HEK293T (cell line): ENCODE measurements at regions not wholly inside any gene's neighbourhood (a gene's known extent, or its start where the extent isn't known, plus 50 kb on each side); places are given as distances from the start of the nearest gene placed in this dataset.
"Not testable (repeated sequence)": the region's sequence is repeated elsewhere in the genome, so short reads cannot be mapped to it uniquely, and the experiment has no call there.

Experiments
- CTCF ChIA-PET: fragments of 350-600 bp; formaldehyde crosslinking; extraction: SDS; loops from one replicate; lab custom pipeline; 2021; ENCODE audit warnings: antibody characterized with exemption, inconsistent platforms; lab: Yijun Ruan, JAX
- POLR2A ChIA-PET: fragments of 350-600 bp; formaldehyde crosslinking; extraction: SDS; loops from one replicate; lab custom pipeline; 2020; ENCODE audit warnings: antibody characterized with exemption, inconsistent platforms; lab: Yijun Ruan, JAX
- DNase-seq: peaks from one replicate; pipeline ENCODE4 v3.0.0; 2012; ENCODE audit warnings: mixed read lengths; ENCODE audit errors: extremely low spot score
- ARNT ChIP-seq: fragments of 450-650 bp; IDR thresholded peaks from 2 replicates; pipeline ENCODE4 v1.6.1; 2017; ENCODE audit warnings: mild to moderate bottlenecking
- BHLHE40 ChIP-seq: fragments of 450-650 bp; IDR thresholded peaks from 2 replicates; pipeline ENCODE4 v1.6.1; 2016; ENCODE audit warnings: mild to moderate bottlenecking, moderate library complexity, borderline replicate concordance
- CTBP1 ChIP-seq: fragments of 450-650 bp; IDR thresholded peaks from 2 replicates; pipeline ENCODE4 v1.6.1; 2016; ENCODE audit warnings: borderline replicate concordance
- ELF4 ChIP-seq: fragments of 450-650 bp; IDR thresholded peaks from 2 replicates; pipeline ENCODE4 v1.6.1; 2017; ENCODE audit warnings: antibody characterized with exemption
- FOXA1 ChIP-seq: fragments of 450-650 bp; IDR thresholded peaks from 2 replicates; pipeline ENCODE4 v1.6.1; 2016; ENCODE audit warnings: mild to moderate bottlenecking
- FOXK2 ChIP-seq: fragments of 450-650 bp; IDR thresholded peaks from 2 replicates; pipeline ENCODE4 v1.6.1; 2016; ENCODE audit warnings: mild to moderate bottlenecking
- FOXM1 ChIP-seq: fragments of 450-650 bp; IDR thresholded peaks from 2 replicates; pipeline ENCODE4 v1.6.1; 2017; ENCODE audit warnings: mild to moderate bottlenecking, borderline replicate concordance
- HDGF ChIP-seq: fragments of 450-650 bp; IDR thresholded peaks from 2 replicates; pipeline ENCODE4 v1.6.1; 2017; ENCODE audit warnings: antibody characterized with exemption, borderline replicate concordance
- L3MBTL2 ChIP-seq: fragments of 450-650 bp; conservative IDR thresholded peaks from 2 replicates; pipeline ENCODE4 v1.6.1; 2016; ENCODE audit warnings: mild to moderate bottlenecking
- LEF1 ChIP-seq: fragments of 450-650 bp; IDR thresholded peaks from 2 replicates; pipeline ENCODE4 v1.6.1; 2017; ENCODE audit warnings: mild to moderate bottlenecking, borderline replicate concordance
- NFRKB ChIP-seq: fragments of 450-650 bp; IDR thresholded peaks from 2 replicates; pipeline ENCODE4 v1.6.1; 2016; ENCODE audit warnings: mild to moderate bottlenecking, moderate library complexity
- SP1 ChIP-seq: fragments of 450-650 bp; IDR thresholded peaks from 2 replicates; pipeline ENCODE4 v1.6.1; 2017
- SUZ12 ChIP-seq: fragments of 450-650 bp; IDR thresholded peaks from 2 replicates; pipeline ENCODE4 v1.6.1; 2016; ENCODE audit warnings: mild to moderate bottlenecking
- TARDBP ChIP-seq: fragments of 450-650 bp; IDR thresholded peaks from 2 replicates; pipeline ENCODE4 v1.6.1; 2016
- ZNF384 ChIP-seq: fragments of 450-650 bp; IDR thresholded peaks from 2 replicates; pipeline ENCODE4 v1.6.1; 2016
- TF ChIP-seq, protein P1 (sequence below): fragments of 450-650 bp; IDR thresholded peaks from 2 replicates; pipeline ENCODE4 v1.6.1; 2016

DNA sequence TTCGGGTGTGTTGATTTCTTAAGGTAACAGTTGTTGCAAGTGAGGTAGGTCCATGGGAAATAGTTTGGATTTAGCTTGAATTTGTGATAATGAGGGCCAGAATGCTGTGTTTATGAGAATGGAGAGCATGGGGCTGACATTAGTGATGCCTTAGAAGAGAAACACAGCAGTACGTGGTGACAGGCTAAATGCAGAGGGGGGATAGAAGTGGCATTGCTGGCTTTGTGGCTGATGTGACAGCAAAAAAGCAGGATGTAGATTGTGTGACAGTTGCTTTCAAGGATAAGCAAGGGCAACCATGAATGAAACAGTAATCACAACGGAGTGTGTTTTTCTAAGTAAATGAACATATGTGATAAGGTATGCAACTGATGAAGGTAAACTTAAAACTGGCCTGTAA is 103.4 kb upstream of the SGCD start:
- no peak for TF ChIP-seq ARNT
- no peak for TF ChIP-seq SUZ12
- TF ChIP-seq NFRKB, result no peak
- TF ChIP-seq HDGF, result no peak
- TF ChIP-seq, protein P1, sequence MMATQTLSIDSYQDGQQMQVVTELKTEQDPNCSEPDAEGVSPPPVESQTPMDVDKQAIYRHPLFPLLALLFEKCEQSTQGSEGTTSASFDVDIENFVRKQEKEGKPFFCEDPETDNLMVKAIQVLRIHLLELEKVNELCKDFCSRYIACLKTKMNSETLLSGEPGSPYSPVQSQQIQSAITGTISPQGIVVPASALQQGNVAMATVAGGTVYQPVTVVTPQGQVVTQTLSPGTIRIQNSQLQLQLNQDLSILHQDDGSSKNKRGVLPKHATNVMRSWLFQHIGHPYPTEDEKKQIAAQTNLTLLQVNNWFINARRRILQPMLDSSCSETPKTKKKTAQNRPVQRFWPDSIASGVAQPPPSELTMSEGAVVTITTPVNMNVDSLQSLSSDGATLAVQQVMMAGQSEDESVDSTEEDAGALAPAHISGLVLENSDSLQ, result no peak
- TF ChIP-seq LEF1, result no peak
- no peak for TF ChIP-seq FOXA1
- TF ChIP-seq ELF4, result no peak
- no peak for TF ChIP-seq L3MBTL2
- no peak for TF ChIP-seq BHLHE40
- TF ChIP-seq CTBP1, result no peak
- no peak for TF ChIP-seq FOXM1
- no peak for TF ChIP-seq TARDBP
- TF ChIP-seq ZNF384, result no peak
- no peak for TF ChIP-seq SP1
- no peak for TF ChIP-seq FOXK2
- ChIA-PET POLR2A (no interaction called here), CTCF (no interaction called here)
- DNase-seq, result no peak

DNA sequence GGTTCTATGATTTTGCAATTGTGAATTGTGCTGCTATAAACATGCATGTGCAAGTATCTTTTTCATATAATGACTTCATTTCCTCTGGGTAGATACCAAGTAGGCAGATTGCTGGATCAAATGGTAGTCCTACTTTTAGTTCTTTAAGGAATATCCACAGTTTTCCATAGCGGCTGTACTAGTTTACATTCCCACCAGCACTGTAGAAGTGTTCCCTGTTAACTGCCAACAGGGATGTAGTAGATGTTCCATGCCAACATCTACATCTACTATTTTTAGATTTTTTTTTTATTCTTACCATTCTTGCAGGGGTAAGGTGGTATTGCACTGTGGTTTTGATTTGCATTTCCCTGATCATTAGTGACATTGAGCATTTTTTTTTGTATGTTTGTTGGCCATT is 100.5 kb upstream of the SGCD start:
- DNase-seq, POLR2A ChIA-PET, CTCF ChIA-PET: not testable (repeated sequence)

DNA sequence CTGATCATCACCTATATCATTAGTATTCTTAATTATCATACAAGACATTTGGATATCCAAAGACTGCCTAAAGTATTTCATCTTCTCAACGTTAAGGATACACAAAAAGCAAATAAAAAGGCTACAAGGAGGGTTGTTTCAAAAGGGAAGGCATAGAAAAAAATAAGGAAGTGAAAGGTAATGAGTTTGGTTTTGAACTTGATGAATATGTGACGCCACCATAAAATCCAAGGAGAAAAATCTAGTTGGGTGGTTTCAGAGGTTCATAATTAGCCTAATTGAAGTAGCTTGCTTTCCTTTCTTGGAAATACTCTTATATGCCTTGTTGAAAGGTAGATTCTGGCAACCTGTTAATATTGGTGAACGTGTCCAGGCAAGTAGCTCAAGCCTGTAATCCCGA is 96.1 kb upstream of the SGCD start:
- ChIA-PET CTCF (no interaction called here), POLR2A (no interaction called here)

DNA sequence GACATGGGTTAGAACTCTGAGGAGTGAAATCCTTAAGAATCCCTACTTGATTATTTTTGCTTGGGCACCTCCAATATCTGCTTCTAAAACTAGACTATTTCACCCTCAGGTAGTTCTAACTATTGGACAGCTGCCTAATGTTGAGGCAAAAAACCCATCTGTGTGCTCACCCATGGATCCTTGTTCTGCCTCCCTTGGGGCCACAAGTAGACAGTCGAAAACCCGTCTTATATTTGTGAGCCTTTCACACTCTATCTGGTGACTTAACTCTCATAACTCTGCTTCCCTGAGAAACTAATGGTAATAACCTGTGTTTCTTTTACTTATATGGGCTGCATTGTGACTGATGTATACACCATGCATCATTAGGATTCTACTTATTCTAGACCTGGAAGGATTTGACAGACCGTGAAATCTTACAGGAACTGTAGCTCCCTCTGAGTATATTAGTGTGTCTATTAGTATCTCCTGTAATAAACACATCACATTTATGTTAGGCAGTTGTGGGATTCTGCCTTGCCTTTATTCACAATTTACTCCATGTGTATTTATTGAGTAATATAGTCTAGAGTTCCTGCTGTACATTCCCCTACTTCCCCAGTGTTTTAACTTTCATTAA is 94.6 kb upstream of the SGCD start:
- ChIA-PET CTCF (no interaction called here), POLR2A (no interaction called here)
- TF ChIP-seq FOXA1, result no peak
- no peak for TF ChIP-seq ARNT
- no peak for TF ChIP-seq SUZ12
- TF ChIP-seq ZNF384, result no peak
- TF ChIP-seq TARDBP, result no peak
- TF ChIP-seq FOXK2, result no peak
- no peak for TF ChIP-seq LEF1
- TF ChIP-seq NFRKB, result no peak
- TF ChIP-seq L3MBTL2, result no peak
- TF ChIP-seq HDGF, result no peak
- TF ChIP-seq CTBP1, result no peak
- TF ChIP-seq ELF4, result no peak
- TF ChIP-seq FOXM1, result no peak
- no peak for TF ChIP-seq SP1
- TF ChIP-seq, protein P1, result no peak
- no peak for TF ChIP-seq BHLHE40
- DNase-seq, result no peak

More for the DNA sequence above, 96.1 kb upstream of the SGCD start:
- no peak for DNase-seq
- no peak for TF ChIP-seq SP1

DNA sequence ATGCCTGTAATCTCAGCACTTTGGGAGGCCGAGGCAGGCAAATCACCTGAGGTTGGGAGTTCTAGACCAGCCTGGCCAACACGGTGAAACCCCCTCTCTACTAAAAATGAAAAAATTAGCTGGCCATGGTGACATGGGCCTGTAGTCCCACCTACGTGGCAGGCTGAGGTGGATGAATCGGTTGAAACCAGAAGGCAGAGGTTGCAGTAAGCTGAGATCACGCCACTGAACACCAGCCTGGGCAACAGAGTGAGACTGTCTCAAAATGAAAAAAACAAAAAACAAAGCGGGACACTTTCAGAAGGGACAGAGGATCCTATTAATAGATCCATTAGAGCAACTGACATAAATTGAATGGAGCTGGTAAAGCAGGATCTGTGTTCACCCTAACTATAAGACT is 89.6 kb upstream of the SGCD start:
- ChIA-PET POLR2A (no interaction called here), CTCF (no interaction called here)
- DNase-seq, result no peak
- TF ChIP-seq FOXM1 (no peak), SP1 (no peak), SUZ12 (no peak), NFRKB (no peak), LEF1 (no peak), CTBP1 (no peak), L3MBTL2 (no peak), FOXK2 (no peak), HDGF (no peak), FOXA1 (no peak), TARDBP (no peak), BHLHE40 (no peak)

DNA sequence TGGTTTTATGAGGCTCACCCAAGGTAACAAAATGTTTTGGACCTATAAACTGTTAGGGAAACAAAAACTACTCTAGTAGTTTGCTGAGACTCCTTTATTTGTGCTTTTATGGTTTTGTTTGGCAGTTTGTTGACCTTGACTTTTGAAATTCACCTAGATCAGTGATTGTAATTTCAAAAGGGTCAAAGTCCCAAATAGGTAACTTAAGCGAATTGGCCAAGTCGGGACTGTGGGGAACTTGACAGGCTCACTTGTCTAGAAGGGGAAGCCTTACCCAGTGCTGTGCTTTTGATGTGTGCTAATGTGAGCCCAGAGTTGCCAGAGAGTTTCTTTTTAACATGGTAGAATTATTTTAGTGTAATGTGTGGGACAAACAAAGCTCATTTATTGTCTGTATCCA is 87.2 kb upstream of the SGCD start:
- TF ChIP-seq ELF4 (no peak), NFRKB (no peak), BHLHE40 (no peak), ARNT (no peak), SP1 (no peak), CTBP1 (no peak), HDGF (no peak), ZNF384 (no peak), SUZ12 (no peak), L3MBTL2 (no peak), TARDBP (no peak), FOXA1 (no peak), FOXK2 (no peak)
- ChIA-PET CTCF (no interaction called here), POLR2A (no interaction called here)
- no peak for DNase-seq

DNA sequence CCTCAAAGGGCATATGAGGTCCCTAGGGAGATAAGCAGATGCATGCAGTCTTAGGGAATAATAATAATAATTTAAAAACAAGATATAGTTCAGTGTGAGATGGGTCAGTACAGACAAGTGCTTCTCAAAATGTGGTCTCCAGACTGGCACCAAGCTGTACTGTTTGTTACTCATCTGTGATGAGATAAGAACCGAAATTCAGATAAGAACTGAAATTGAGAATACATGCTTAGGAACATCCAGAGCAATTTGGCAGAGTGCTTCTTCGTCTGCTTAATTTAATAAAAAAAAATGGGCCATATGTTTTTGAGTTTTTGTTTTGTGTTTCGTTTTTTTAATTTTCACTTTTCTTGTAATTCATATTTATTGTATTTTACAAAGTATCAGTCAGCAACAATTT is 86.5 kb upstream of the SGCD start:
- POLR2A ChIA-PET, result no interaction called here
- CTCF ChIA-PET, result no interaction called here
- DNase-seq, result no peak
- no peak for TF ChIP-seq CTBP1
- TF ChIP-seq L3MBTL2, result no peak
- TF ChIP-seq FOXM1, result no peak
- TF ChIP-seq SP1, result no peak
- TF ChIP-seq TARDBP, result no peak
- no peak for TF ChIP-seq BHLHE40
- TF ChIP-seq, protein P1, result no peak
- TF ChIP-seq SUZ12, result no peak
- no peak for TF ChIP-seq FOXA1
